Stimulated activated CD8-positive, alpha-beta memory T cell treated with anti-CD3 and anti-CD28 coated beads, Interleukin-4, amount 100 ng/mL, for 24 hours (primary cell): ENCODE measurements at regions not wholly inside any gene's neighbourhood (a gene's known extent, or its start where the extent isn't known, plus 50 kb on each side); places are given as distances from the start of the nearest gene placed in this dataset.

ENCODE experiments used
- DNase-seq: peaks from one replicate; pipeline ENCODE4 v3.0.0-alpha.2; 2020; ENCODE audit warnings: low read depth

GRCh38 chr10:2173327-2173726 lies 436.0 kb upstream of the ADARB2 start:
- no peak for DNase-seq

GRCh38 chr10:2165771-2166460 lies 428.6 kb upstream of the ADARB2 start:
- no peak for DNase-seq

DNA sequence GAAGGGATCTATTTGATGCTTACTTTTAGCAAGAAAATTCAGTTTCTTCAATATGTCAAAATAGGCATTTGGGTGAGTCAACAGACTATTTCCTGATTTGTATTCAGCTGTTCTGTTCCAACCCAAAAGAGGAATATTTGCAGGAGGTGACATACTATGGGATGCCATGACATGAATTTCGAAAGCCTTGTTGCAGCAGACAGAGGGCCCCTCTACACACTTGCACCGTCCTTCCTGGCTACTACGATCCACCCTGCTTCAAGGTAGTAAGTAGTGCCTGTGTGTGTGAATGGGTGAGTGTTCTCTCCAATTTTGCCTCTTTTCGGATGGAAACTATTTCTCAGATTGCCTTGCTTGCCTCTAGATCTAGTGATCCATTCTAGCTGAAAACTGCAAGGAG lies 413.0 kb upstream of the ADARB2 start:
- no peak for DNase-seq

- no peak for DNase-seq
Measured at GRCh38 chr10:2145926-2146478, 408.7 kb upstream of the ADARB2 start.

- DNase-seq = no peak
Measured at GRCh38 chr10:2145491-2145890, 408.2 kb upstream of the ADARB2 start.

GRCh38 chr10:2144584-2144983 lies 407.3 kb upstream of the ADARB2 start:
- DNase-seq = no peak

GRCh38 chr10:2143213-2143835 lies 406.0 kb upstream of the ADARB2 start:
- no peak for DNase-seq

DNA sequence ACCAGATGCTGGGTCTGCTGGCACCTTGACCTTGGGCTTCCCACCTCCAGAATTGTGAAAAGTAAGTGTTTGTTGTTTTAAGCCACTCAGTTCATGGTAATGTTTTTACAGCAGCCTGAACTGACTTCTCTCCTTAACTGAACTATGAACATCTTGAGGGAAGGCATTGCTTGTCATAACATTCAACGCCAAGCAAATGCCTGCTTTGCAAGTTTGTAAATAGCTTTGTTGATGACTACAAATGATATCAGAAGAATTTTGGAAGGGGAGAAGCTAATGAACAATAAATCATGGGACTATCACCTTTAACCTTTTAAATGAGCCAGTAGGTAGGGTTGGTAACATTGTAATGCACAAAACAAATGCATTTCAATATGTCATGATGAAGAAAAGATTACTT lies 402.4 kb upstream of the ADARB2 start:
- no peak for DNase-seq

GRCh38 chr10:2137549-2138174 lies 400.3 kb upstream of the ADARB2 start:
- no peak for DNase-seq

- no peak for DNase-seq
Measured at GRCh38 chr10:2130705-2131305, 393.5 kb upstream of the ADARB2 start.

GRCh38 chr10:2128991-2129390 lies 391.7 kb upstream of the ADARB2 start:
- DNase-seq = no peak

DNA sequence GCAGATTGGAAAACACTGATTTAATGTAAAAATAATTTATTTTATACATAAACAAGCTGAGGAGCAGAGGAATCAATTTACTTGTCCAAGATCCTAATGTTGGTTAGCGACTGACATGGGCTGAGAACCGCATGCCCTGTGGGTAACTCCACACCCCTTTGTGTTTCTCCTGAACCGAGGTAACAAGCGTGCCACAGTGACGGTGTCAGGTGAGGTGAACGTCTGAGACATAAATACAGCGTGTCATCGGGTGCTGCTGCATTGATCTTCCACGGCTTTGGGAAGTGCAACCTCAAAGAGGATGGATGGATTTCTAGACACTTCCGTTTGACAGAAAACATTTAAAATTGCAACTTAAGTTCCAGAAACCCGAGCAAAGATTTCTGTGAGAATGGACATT lies 386.8 kb upstream of the ADARB2 start:
- no peak for DNase-seq

GRCh38 chr10:2122431-2123124 lies 385.3 kb upstream of the ADARB2 start:
- no peak for DNase-seq

DNA sequence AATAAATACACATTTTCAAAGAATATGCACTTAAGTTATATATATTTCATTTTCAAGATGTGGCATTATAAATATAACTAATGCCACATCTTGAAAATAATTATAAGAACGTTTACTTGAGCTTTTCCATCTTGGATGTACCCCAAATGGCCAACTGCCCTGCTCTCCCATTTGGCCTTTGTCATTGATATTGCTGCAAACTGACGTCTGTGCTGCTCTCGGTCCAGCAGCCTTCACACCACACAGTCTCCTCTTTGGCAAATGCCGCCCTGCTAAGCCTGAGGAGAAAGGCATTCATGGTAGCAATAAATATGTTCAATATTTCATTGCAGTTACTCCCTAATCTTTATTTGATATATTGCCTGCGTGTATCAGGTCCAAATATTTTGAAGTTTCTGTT lies 384.6 kb upstream of the ADARB2 start:
- no peak for DNase-seq

DNA sequence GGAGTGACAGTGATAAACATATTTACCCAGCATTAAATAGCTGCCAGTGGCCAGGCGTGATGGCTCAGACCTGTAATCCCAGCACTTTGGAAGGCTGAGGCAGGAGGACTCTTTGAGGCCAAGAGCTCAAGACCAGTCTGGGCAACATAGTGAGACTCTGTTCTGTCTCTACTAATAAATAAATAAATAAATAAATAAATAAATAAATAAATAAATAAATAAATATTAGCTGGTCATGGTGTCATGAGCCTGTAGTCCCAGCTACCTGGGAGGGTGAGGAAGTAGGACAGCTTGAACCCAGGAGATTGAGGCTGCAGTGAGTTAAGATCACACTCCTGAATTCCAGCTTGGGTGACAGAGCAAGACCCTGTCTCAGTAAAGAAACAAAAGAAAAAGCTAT lies 384.0 kb upstream of the ADARB2 start:
- DNase-seq = no peak

DNA sequence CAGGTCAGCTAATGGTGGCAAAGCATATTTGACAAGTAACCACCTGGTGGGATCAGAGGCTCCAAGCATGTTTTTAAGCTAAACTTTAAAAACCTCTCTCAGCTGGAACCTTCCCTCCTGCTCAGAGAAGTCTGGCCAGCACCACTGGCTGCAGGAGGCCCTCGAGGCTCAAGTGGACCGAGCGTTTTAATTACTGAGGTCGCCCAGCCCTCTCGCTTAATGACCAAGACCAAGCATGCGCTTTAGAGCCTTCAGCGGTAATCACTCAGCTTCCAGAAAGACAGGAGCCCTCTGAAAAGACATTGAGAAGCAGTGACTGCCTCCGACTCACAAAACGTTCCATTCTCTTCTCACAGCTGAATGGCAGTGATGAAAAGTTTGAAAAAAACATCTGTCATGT lies 383.4 kb upstream of the ADARB2 start:
- DNase-seq = no peak

GRCh38 chr10:2119316-2119715 lies 382.0 kb upstream of the ADARB2 start:
- DNase-seq = no peak

GRCh38 chr10:2118201-2118600 lies 380.9 kb upstream of the ADARB2 start:
- DNase-seq = no peak

GRCh38 chr10:2117641-2118040 lies 380.3 kb upstream of the ADARB2 start:
- DNase-seq = no peak

DNA sequence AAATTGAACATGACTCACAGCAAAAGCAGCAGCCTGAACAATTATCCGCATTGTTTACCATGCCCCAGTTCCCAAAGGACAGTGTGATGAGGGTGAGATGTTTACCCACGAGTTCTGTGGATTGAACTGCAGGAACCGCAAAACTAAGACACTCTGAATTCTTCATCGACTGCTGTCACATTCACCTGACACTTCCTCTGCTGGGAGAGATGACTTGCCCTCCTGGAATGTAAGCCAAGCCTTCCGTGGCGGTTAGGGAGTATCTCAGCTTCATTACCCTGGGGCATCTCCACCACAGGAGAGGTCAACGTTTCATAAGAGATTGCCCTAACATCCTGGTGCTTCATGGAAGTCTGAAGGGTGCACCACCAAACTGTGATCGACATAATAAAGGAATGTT lies 374.6 kb upstream of the ADARB2 start:
- no peak for DNase-seq

DNA sequence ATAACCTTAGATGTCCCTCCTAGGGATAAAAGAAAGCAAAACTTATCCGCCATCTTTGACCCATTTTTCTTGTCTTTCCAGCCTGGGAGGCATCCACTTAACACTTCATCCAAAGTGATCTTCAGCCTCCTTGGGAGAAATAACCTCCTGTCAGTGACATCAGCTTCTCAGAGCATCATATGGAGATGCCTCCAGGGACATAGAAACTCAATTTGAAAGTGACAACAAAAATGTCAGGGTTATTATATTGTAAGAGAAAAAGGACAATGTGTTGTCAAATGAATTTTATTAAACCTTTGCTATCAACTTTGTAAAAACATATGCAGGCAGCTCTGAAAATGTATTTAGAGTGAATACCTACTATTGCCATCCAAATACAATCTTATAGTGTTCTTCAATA lies 371.2 kb upstream of the ADARB2 start:
- DNase-seq = no peak

DNA sequence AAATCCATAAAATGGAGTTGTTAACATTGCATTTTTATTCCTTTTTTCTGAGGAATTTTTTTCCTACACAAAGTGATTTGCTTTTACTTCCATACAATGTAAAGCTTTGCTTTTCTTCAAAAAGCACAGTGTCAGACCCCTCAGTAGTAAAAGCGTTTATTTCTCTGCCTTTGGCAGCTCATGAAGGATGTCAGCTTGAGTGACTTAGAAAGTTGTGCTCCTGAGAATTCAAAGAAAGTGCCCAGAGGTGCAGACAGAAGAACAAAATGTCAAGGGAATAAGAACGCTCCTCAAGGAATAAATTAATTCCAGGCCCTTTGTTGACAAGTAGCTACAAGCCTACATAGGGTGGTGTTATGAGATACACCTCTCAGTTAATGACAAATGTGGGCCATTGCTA lies 369.3 kb upstream of the ADARB2 start:
- no peak for DNase-seq
